Tibial nerve (tissue), 3 donors: ENCODE measurements at regions not wholly inside any gene's neighbourhood (a gene's known extent, or its start where the extent isn't known, plus 50 kb on each side); places are given as distances from the start of the nearest gene placed in this dataset.

Experiments
- POLR2A ChIP-seq, 2 donors: fragments of 450-650 bp; IDR thresholded peaks; one replicate each; pipeline ENCODE4 v1.6.1; 2017; ENCODE audit warnings: antibody characterized with exemption in 2 of 2, mild to moderate bottlenecking in 2 of 2, moderate library complexity in 2 of 2
- TF ChIP-seq, protein P1 (sequence below), 5 experiments: fragments of 200-600 bp in 3 of 5; fragments of 450-650 bp in 2 of 5; sonication (generic) in 3 of 5; IDR thresholded peaks; one replicate each; pipeline ENCODE4 v1.5.1; 2016 to 2019; ENCODE audit warnings: antibody characterized with exemption in 5 of 5, mild to moderate bottlenecking in 3 of 5, moderate library complexity in 2 of 5

GRCh38 chr14:56992332-56992820 is 182.1 kb upstream of the OTX2 start:
- TF ChIP-seq, protein P1, sequence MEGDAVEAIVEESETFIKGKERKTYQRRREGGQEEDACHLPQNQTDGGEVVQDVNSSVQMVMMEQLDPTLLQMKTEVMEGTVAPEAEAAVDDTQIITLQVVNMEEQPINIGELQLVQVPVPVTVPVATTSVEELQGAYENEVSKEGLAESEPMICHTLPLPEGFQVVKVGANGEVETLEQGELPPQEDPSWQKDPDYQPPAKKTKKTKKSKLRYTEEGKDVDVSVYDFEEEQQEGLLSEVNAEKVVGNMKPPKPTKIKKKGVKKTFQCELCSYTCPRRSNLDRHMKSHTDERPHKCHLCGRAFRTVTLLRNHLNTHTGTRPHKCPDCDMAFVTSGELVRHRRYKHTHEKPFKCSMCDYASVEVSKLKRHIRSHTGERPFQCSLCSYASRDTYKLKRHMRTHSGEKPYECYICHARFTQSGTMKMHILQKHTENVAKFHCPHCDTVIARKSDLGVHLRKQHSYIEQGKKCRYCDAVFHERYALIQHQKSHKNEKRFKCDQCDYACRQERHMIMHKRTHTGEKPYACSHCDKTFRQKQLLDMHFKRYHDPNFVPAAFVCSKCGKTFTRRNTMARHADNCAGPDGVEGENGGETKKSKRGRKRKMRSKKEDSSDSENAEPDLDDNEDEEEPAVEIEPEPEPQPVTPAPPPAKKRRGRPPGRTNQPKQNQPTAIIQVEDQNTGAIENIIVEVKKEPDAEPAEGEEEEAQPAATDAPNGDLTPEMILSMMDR (IDR thresholded peaks at IDR 0.05): no peak
- TF ChIP-seq POLR2A (IDR thresholded peaks at IDR 0.05): no peak
